Mucosa of gallbladder (tissue), 1 donor: ENCODE measurements at regions not wholly inside any gene's neighbourhood (a gene's known extent, or its start where the extent isn't known, plus 50 kb on each side); places are given as distances from the start of the nearest gene placed in this dataset.

Experiments
- DNase-seq: peaks from one replicate; pipeline ENCODE4 v3.0.0-alpha.2; 2020; ENCODE audit warnings: low spot score
- donor health status: DM: no; HTN: no; CAD: no.

- no peak for DNase-seq
These were observed 364.1 kb downstream of the GATA3 start for GRCh38 chr10:8418631-8419030.

GRCh38 chr10:8420182-8420581 lies 365.7 kb downstream of the GATA3 start:
- DNase-seq, result no peak

GRCh38 chr10:8424555-8425211 lies 370.2 kb downstream of the GATA3 start:
- no peak for DNase-seq

GRCh38 chr10:8428654-8429053 lies 374.2 kb downstream of the GATA3 start:
- DNase-seq, result no peak

- no peak for DNase-seq
These were observed 375.8 kb downstream of the GATA3 start for GRCh38 chr10:8430321-8430720.

- no peak for DNase-seq
These were observed 377.0 kb downstream of the GATA3 start for GRCh38 chr10:8431511-8431910.

- DNase-seq, result no peak
These were observed 380.9 kb downstream of the GATA3 start for GRCh38 chr10:8435186-8436055.

GRCh38 chr10:8437896-8438295 lies 383.4 kb downstream of the GATA3 start:
- DNase-seq, result no peak

- no peak for DNase-seq
These were observed 384.1 kb downstream of the GATA3 start for GRCh38 chr10:8438603-8439002.

GRCh38 chr10:8439040-8439439 lies 384.6 kb downstream of the GATA3 start:
- DNase-seq, result no peak

- DNase-seq, result no peak
These were observed 390.1 kb downstream of the GATA3 start for GRCh38 chr10:8444630-8445029.

- no peak for DNase-seq
These were observed 390.9 kb downstream of the GATA3 start for GRCh38 chr10:8445353-8445752.

- no peak for DNase-seq
These were observed 395.4 kb downstream of the GATA3 start for GRCh38 chr10:8449909-8450308.

GRCh38 chr10:8453587-8453986 lies 399.1 kb downstream of the GATA3 start:
- no peak for DNase-seq

GRCh38 chr10:8454357-8454756 lies 399.9 kb downstream of the GATA3 start:
- DNase-seq, result no peak

GRCh38 chr10:8455181-8455580 lies 400.7 kb downstream of the GATA3 start:
- no peak for DNase-seq

- no peak for DNase-seq
These were observed 401.9 kb downstream of the GATA3 start for GRCh38 chr10:8456386-8456785.

- no peak for DNase-seq
These were observed 406.1 kb downstream of the GATA3 start for GRCh38 chr10:8460626-8461025.

GRCh38 chr10:8462565-8462964 lies 408.1 kb downstream of the GATA3 start:
- no peak for DNase-seq

GRCh38 chr10:8463853-8464252 lies 409.4 kb downstream of the GATA3 start:
- no peak for DNase-seq

GRCh38 chr10:8468477-8468876 lies 414.0 kb downstream of the GATA3 start:
- DNase-seq, result no peak

GRCh38 chr10:8473205-8473604 lies 418.7 kb downstream of the GATA3 start:
- DNase-seq, result no peak

- DNase-seq, result no peak
These were observed 422.8 kb downstream of the GATA3 start for GRCh38 chr10:8477300-8477699.
